BJ (cell line): ENCODE measurements at regions not wholly inside any gene's neighbourhood (a gene's known extent, or its start where the extent isn't known, plus 50 kb on each side); places are given as distances from the start of the nearest gene placed in this dataset.

Source experiments
- CTCF ChIA-PET: fragments of 350-600 bp; formaldehyde crosslinking; extraction: SDS; loops from one replicate; lab custom pipeline; 2021; ENCODE audit warnings: antibody characterized with exemption, inconsistent platforms; lab: Yijun Ruan, JAX
- POLR2A ChIA-PET: fragments of 300-600 bp; sonication (Branson Sonifier 250); formaldehyde crosslinking; extraction: SDS; loops from one replicate; lab custom pipeline; 2021; ENCODE audit warnings: antibody characterized with exemption; lab: Charles Lee
- DNase-seq: peaks from one replicate; pipeline ENCODE4 v3.0.0-alpha.2; 2011; ENCODE audit warnings: low read depth
- H3K27me3 ChIP-seq: 2 replicates; pipeline ENCODE4 v1.6.0; 2011; ENCODE audit warnings: low read length; ENCODE audit not compliant: control insufficient read depth, insufficient read depth
- H3K36me3 ChIP-seq: 2 replicates; pipeline ENCODE4 v1.5.1; 2011; ENCODE audit warnings: low read length; ENCODE audit not compliant: control insufficient read depth, insufficient read depth
- H3K4me3 ChIP-seq: 2 replicates; pipeline ENCODE4 v1.5.1; 2011; ENCODE audit warnings: low read depth, mild to moderate bottlenecking, control low read depth, low read length
- TF ChIP-seq, protein P1 (sequence below): IDR thresholded peaks from 2 replicates; pipeline ENCODE4 v1.5.1; 2011; ENCODE audit warnings: low read depth, mild to moderate bottlenecking, control low read depth, inconsistent platforms, low read length, moderate library complexity; ENCODE audit not compliant: insufficient read depth

DNA sequence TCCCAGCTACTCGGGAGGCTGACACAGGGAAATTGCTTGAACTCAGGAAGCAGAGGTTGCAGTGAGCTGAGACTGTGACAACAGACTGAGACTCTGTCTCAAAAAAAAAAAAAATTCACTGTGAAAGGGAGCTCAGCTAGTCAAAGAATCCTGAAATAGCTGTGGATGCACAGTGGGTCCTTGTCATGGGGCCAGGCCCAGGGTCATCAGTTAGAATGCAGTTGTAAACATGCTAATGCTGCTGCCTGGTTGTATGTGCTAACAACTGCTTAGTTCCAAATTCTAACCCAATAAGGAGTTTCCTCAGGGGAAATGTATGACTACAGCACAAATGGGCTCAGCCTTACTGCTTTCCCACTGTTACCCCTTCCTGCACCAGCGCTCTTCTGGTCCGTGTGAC is 84.0 kb downstream of the PALM2AKAP2 start:
- DNase-seq: no peak
- TF ChIP-seq, protein P1, sequence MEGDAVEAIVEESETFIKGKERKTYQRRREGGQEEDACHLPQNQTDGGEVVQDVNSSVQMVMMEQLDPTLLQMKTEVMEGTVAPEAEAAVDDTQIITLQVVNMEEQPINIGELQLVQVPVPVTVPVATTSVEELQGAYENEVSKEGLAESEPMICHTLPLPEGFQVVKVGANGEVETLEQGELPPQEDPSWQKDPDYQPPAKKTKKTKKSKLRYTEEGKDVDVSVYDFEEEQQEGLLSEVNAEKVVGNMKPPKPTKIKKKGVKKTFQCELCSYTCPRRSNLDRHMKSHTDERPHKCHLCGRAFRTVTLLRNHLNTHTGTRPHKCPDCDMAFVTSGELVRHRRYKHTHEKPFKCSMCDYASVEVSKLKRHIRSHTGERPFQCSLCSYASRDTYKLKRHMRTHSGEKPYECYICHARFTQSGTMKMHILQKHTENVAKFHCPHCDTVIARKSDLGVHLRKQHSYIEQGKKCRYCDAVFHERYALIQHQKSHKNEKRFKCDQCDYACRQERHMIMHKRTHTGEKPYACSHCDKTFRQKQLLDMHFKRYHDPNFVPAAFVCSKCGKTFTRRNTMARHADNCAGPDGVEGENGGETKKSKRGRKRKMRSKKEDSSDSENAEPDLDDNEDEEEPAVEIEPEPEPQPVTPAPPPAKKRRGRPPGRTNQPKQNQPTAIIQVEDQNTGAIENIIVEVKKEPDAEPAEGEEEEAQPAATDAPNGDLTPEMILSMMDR: no peak
- ChIA-PET POLR2A (interaction anchor here (0.8 kb wide), 1 partner anchor 315 kb away, joined by 4 read pairs; no protein-coding TSS in a partner anchor), CTCF (interaction anchor here (0.7 to 1.1 kb wide), 2 partner anchors 12 to 46 kb away, joined by 3 to 4 read pairs; no protein-coding TSS in a partner anchor)
- Histone ChIP-seq H3K27me3 (no peaks in the 10 kb centered on the region), H3K4me3 (no peak overlapping the region), H3K36me3 (no peaks in the 10 kb centered on the region)

DNA sequence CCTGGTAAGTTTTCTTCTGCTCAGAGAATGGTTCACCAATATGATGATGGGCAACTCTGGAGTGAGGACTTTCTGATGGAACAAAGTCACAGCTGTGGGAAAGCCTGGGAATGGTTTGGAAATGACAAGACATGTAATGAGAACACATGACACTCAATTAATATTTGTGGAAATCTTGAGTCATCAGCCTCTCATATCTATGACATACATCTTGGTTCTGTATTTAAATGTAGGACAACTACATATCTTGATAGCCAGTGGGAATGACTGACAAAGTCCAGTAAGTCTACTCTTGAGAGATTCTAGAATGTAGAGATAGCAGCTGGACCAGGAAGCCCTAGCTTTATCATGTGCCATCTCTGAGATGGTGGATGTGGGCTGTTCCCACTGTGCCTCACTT is 85.5 kb downstream of the PALM2AKAP2 start:
- POLR2A ChIA-PET: no interaction called here
- TF ChIP-seq, protein P1: no peak
- no peaks in the 10 kb centered on the region for H3K27me3 ChIP-seq
- H3K36me3 ChIP-seq: no peaks in the 10 kb centered on the region
- no peak for DNase-seq
- H3K4me3 ChIP-seq: no peak overlapping the region
- CTCF ChIA-PET: interaction anchor here (0.9 kb wide), 1 partner anchor 16 kb away, joined by 3 read pairs; no protein-coding TSS in a partner anchor

GRCh38 chr9:109868207-109868606 is 88.2 kb downstream of the PALM2AKAP2 start:
- TF ChIP-seq, protein P1: no peak

DNA sequence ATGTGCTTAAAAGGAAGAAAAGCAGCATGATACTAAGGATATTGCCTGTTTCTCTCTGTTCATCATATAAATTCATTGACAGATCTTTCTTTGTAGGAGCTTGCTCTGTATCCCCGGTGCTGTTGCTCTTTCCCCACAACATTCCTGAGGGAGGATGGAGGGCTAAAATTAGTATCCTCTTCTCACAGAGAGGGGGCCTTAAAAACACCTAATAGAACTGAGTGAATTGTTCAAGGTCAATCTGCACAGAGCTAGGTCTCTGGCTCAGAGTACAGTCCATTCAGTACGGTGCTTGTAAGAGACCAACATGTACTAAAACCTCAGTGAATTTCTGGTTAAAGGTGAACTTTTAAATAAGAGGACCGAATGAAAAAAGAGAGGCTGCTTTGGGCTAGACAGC is 88.7 kb downstream of the PALM2AKAP2 start:
- TF ChIP-seq, protein P1: no peak
- CTCF ChIA-PET: interaction anchor here (0.9 to 1.6 kb wide), 4 partner anchors 11 to 274 kb away, joined by 3 to 7 read pairs (median 3); no protein-coding TSS in a partner anchor
- DNase-seq: no peak
- H3K36me3 ChIP-seq: no peaks in the 10 kb centered on the region
- no peaks in the 10 kb centered on the region for H3K27me3 ChIP-seq
- H3K4me3 ChIP-seq: no peak overlapping the region
- POLR2A ChIA-PET: no interaction called here

More at GRCh38 chr9:109868207-109868606, 88.2 kb downstream of the PALM2AKAP2 start:
- H3K4me3 ChIP-seq: no peak overlapping the region
- DNase-seq: no peak
- H3K36me3 ChIP-seq: no peaks in the 10 kb centered on the region
- no peaks in the 10 kb centered on the region for H3K27me3 ChIP-seq
- ChIA-PET POLR2A (interaction anchor here (1.1 kb wide), 1 partner anchor 11 kb away, joined by 6 read pairs; no protein-coding TSS in a partner anchor), CTCF (interaction anchor here (0.9 to 1.6 kb wide), 4 partner anchors 12 to 274 kb away, joined by 3 to 7 read pairs (median 3); no protein-coding TSS in a partner anchor)

GRCh38 chr9:109870365-109870764 is 90.4 kb downstream of the PALM2AKAP2 start:
- ChIA-PET POLR2A (no interaction called here), CTCF (no interaction called here)
- DNase-seq: no peak
- Histone ChIP-seq H3K36me3 (no peaks in the 10 kb centered on the region), H3K4me3 (no peak overlapping the region), H3K27me3 (no peaks in the 10 kb centered on the region)
- TF ChIP-seq, protein P1: no peak
